IMR-90 (cell line): ENCODE measurements at regions not wholly inside any gene's neighbourhood (a gene's known extent, or its start where the extent isn't known, plus 50 kb on each side); places are given as distances from the start of the nearest gene placed in this dataset.

Experiments
- ATAC-seq: fragments of 200-7000 bp; cut with Tn5 transposase; 2 replicates; pipeline ENCODE4 v1.9.1; 2020; ENCODE audit warnings: low read depth, mild to moderate bottlenecking, moderate library complexity
- BruUV-seq: library from RNA; stranded (reverse); fragments of 400-500 nt; replicated peaks from 2 replicates; lab custom pipeline; 2021; lab: Mats Ljungman, UMichigan
- CTCF ChIA-PET: fragments of 300-600 bp; formaldehyde crosslinking; extraction: SDS; loops from one replicate; lab custom pipeline; 2021; ENCODE audit warnings: antibody characterized with exemption; lab: Yijun Ruan, JAX
- POLR2A ChIA-PET: fragments of 300-600 bp; sonication (Branson Sonifier 250); formaldehyde crosslinking; loops from one replicate; lab custom pipeline; 2022; ENCODE audit warnings: antibody characterized with exemption; ENCODE audit not compliant: unreplicated experiment; lab: Charles Lee
- DNase-seq: peaks from one replicate; pipeline ENCODE4 v3.0.0; 2013
- H2AFZ ChIP-seq: replicated peaks from 2 replicates; pipeline ENCODE3; 2013; ENCODE audit warnings: low read length, mild to moderate bottlenecking; ENCODE audit not compliant: poor library complexity
- H2AK5ac ChIP-seq: 2 replicates; pipeline ENCODE4 v1.6.1; 2013; ENCODE audit warnings: low read depth, low read length, inconsistent platforms
- H2AK9ac ChIP-seq: replicated peaks from 2 replicates; pipeline ENCODE3; 2013; ENCODE audit warnings: mild to moderate bottlenecking, low read depth, low read length, moderate library complexity; ENCODE audit not compliant: poor library complexity
- H2BK120ac ChIP-seq: 2 replicates; pipeline ENCODE4 v1.6.1; 2013; ENCODE audit warnings: low read depth, low read length, inconsistent platforms
- H2BK15ac ChIP-seq: 3 replicates; pipeline ENCODE4 v1.6.1; 2013; ENCODE audit warnings: low read depth, low read length, inconsistent platforms
- H2BK20ac ChIP-seq: 2 replicates; pipeline ENCODE4 v1.6.1; 2013; ENCODE audit warnings: low read depth, mild to moderate bottlenecking, inconsistent platforms, low read length, moderate library complexity
- H2BK5ac ChIP-seq: 2 replicates; pipeline ENCODE4 v1.6.1; 2013; ENCODE audit warnings: mild to moderate bottlenecking, low read depth, low read length, inconsistent platforms; ENCODE audit not compliant: poor library complexity, severe bottlenecking
- H3K14ac ChIP-seq: replicated peaks from 2 replicates; pipeline ENCODE4 v1.6.1; 2013; ENCODE audit warnings: low read depth, low read length, inconsistent platforms
- H3K18ac ChIP-seq: 2 replicates; pipeline ENCODE4 v1.6.1; 2013; ENCODE audit warnings: low read depth, low read length, control low read depth
- H3K23ac ChIP-seq: 2 replicates; pipeline ENCODE4 v1.6.1; 2013; ENCODE audit warnings: low read depth, low read length, inconsistent platforms
- H3K27ac ChIP-seq: 2 replicates; pipeline ENCODE4 v1.5.1; 2013; ENCODE audit warnings: mild to moderate bottlenecking, control low read depth, low read length; ENCODE audit not compliant: insufficient read depth
- H3K27me3 ChIP-seq: 2 replicates; pipeline ENCODE4 v1.6.1; 2013; ENCODE audit warnings: low read length; ENCODE audit not compliant: control insufficient read depth, insufficient read depth
- H3K36me3 ChIP-seq: 2 replicates; pipeline ENCODE4 v1.6.1; 2013; ENCODE audit warnings: low read length, mixed read lengths; ENCODE audit not compliant: control insufficient read depth, insufficient read depth
- H3K4ac ChIP-seq: 2 replicates; pipeline ENCODE4 v1.6.1; 2013; ENCODE audit warnings: low read depth, low read length, inconsistent platforms
- H3K4me1 ChIP-seq: 2 replicates; pipeline ENCODE4 v1.6.1; 2013; ENCODE audit warnings: low read length, mixed read lengths; ENCODE audit not compliant: control insufficient read depth, insufficient read depth
- H3K4me2 ChIP-seq: 2 replicates; pipeline ENCODE4 v1.6.1; 2013; ENCODE audit warnings: low read depth, mild to moderate bottlenecking, control low read depth, low read length, moderate library complexity
- H3K4me3 ChIP-seq: 2 replicates; pipeline ENCODE4 v1.5.1; 2013; ENCODE audit warnings: low read depth, mild to moderate bottlenecking, control low read depth, low read length, moderate library complexity; ENCODE audit not compliant: insufficient read depth
- H3K56ac ChIP-seq: 2 replicates; pipeline ENCODE4 v1.6.1; 2013; ENCODE audit warnings: low read length, inconsistent platforms; ENCODE audit not compliant: insufficient read depth; ENCODE audit errors: extremely low read depth
- H3K79me1 ChIP-seq, 2 experiments: 2 replicates each; pipeline ENCODE4 v1.6.1; 2013; ENCODE audit warnings: low read length in 2 of 2, inconsistent platforms in 1 of 2, low read depth in 1 of 2
- H3K9ac ChIP-seq: 2 replicates; pipeline ENCODE4 v1.6.1; 2013; ENCODE audit warnings: low read depth, low read length, control low read depth
- H3K9me1 ChIP-seq: 2 replicates; pipeline ENCODE4 v1.6.1; 2013; ENCODE audit warnings: low read length, inconsistent platforms; ENCODE audit not compliant: insufficient read depth
- H3K9me3 ChIP-seq: 2 replicates; pipeline ENCODE4 v1.6.1; 2013; ENCODE audit warnings: low read length; ENCODE audit not compliant: control insufficient read depth, insufficient read depth
- H4K20me1 ChIP-seq: 2 replicates; pipeline ENCODE4 v1.6.1; 2013; ENCODE audit warnings: low read length, inconsistent platforms; ENCODE audit not compliant: insufficient read depth
- H4K5ac ChIP-seq: 2 replicates; pipeline ENCODE4 v1.6.1; 2013; ENCODE audit warnings: mild to moderate bottlenecking, low read depth, low read length, control low read depth
- H4K8ac ChIP-seq, 2 experiments: 2 replicates each; pipeline ENCODE4 v1.6.1; 2013; ENCODE audit warnings: low read depth in 2 of 2, low read length in 2 of 2, control low read depth in 1 of 2, inconsistent platforms in 1 of 2
- H4K91ac ChIP-seq: 2 replicates; pipeline ENCODE4 v1.6.1; 2013; ENCODE audit warnings: low read depth, low read length, inconsistent platforms; ENCODE audit not compliant: insufficient read depth
- FOS ChIP-seq: fragments of 150-350 bp; IDR thresholded peaks from 2 replicates; pipeline ENCODE4 v1.6.1; 2016; ENCODE audit warnings: low read depth, low read length
- MXI1 ChIP-seq: IDR thresholded peaks from 2 replicates; pipeline ENCODE4 v1.6.1; 2012; ENCODE audit warnings: low read depth, mild to moderate bottlenecking, low read length, moderate library complexity, borderline replicate concordance
- RAD21 ChIP-seq: IDR thresholded peaks from 2 replicates; pipeline ENCODE4 v1.6.1; 2012; ENCODE audit warnings: low read length, improper control_type of control experiment
- RFX5 ChIP-seq: IDR thresholded peaks from 2 replicates; pipeline ENCODE4 v1.8.0; 2012; ENCODE audit warnings: low read depth, mild to moderate bottlenecking, low read length, moderate library complexity
- WGBS, 2 experiments: methylation state at CpG; one replicate each; pipeline versions ENCODE4 v1.1.5 to v1.1.7; 2013; ENCODE audit warnings: missing lambda C conversion rate in 2 of 2; ENCODE audit not compliant: insufficient read length in 1 of 2; ENCODE audit errors: extremely low coverage in 2 of 2; 5-methylcytosine and 5-hydroxymethylcytosine counted together
- dilution Hi-C: fragments of 300-500 bp; cut with HindIII; formaldehyde crosslinking; loops from one replicate; pipeline ENCODE4 v1.14.3; 2018; ENCODE audit warnings: low sequenced_read_pairs; ENCODE audit not compliant: unreplicated experiment
- in situ Hi-C: fragments of 300-500 bp; cut with MboI; formaldehyde crosslinking; loops from 3 replicates; pipeline ENCODE4 v1.14.3; 2019; ENCODE audit warnings: low sequenced_read_pairs, inconsistent platforms, mixed read lengths
- intact Hi-C: fragments of 100-400 bp; cut with micrococcal nuclease; formaldehyde crosslinking; loops from 2 replicates; pipeline ENCODE4 v1.10.0; 2022

- no peak overlapping the region for H3K4ac ChIP-seq
- 100% methylated on average over 1 of the region's 4 CpGs; no CpG with 5 or more reads in 1 of the 2 experiments for WGBS, 2 experiments
- no peak overlapping the region for H4K91ac ChIP-seq
- H3K18ac ChIP-seq = no peak overlapping the region
- H3K27me3 ChIP-seq = no peaks in the 10 kb centered on the region; the same call in 1 of the 2 replicates
- no peaks in the 10 kb centered on the region for H4K20me1 ChIP-seq
- H2BK15ac ChIP-seq = no peak overlapping the region
- H3K56ac ChIP-seq = no peak overlapping the region
- ATAC-seq (no peak), DNase-seq (no peak)
- no peak overlapping the region for H3K23ac ChIP-seq
- no peak overlapping the region for H3K4me2 ChIP-seq
- ChIA-PET CTCF (no interaction called here), POLR2A (no interaction called here)
- intact Hi-C loops (no loop called here), in situ Hi-C loops (no loop called here), dilution Hi-C loops (no loop called here)
- no peak overlapping the region for H2BK20ac ChIP-seq
- H2BK120ac ChIP-seq = no peak overlapping the region
- no TSS peak for BruUV-seq
- no peak for TF ChIP-seq RFX5
- TF ChIP-seq MXI1 = no peak
- no peak for TF ChIP-seq RAD21
- no peak for TF ChIP-seq FOS
- H4K8ac ChIP-seq = no peak overlapping the region
- H3K4me3 ChIP-seq = no peak overlapping the region
- no peaks in the 10 kb centered on the region for H3K9me3 ChIP-seq
- no peak overlapping the region for H4K5ac ChIP-seq
- H3K36me3 ChIP-seq = no peaks in the 10 kb centered on the region
- no peak overlapping the region for H2BK5ac ChIP-seq
- no peaks in the 10 kb centered on the region for H3K79me1 ChIP-seq
- H2AK5ac ChIP-seq = no peak overlapping the region
- H3K9ac ChIP-seq = no peak overlapping the region
- H3K9me1 ChIP-seq = no peaks in the 10 kb centered on the region
- H2AFZ ChIP-seq = no peak overlapping the region
- H3K14ac ChIP-seq = no peak overlapping the region
- no peak overlapping the region for H2AK9ac ChIP-seq
- no peaks in the 10 kb centered on the region for H3K4me1 ChIP-seq
- no peak overlapping the region for H3K27ac ChIP-seq
Observed at GRCh38 chr5:124549891-124550436, 196.5 kb downstream of the ZNF608 start.
